ENCODE measurements at regions not wholly inside any gene's neighbourhood (a gene's known extent, or its start where the extent isn't known, plus 50 kb on each side); places are given as distances from the start of the nearest gene placed in this dataset.
A peak's percentile ranks its signal among the peaks of the same experiment; 100 is the strongest.

DNA sequence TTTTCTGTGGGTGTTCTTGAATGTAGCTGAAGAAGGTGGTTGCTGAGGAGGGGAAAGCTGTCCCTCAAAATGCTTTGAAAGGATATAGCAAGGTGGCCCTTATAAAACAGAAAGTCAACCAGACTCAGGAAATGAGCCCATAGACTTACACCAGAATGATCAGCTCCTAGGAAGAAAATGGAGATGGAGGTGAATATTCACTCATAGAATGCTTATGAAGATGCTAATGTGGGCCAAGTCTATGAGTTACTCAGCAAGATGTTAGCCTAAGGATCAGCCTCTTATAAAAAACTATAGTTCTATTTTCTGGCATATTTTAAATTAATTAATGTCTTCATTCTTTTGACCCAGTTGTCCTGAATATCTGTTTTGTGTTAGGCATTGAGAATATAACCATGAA, 1054.0 kb downstream of the AGBL1 start:
- DNase-seq, result no peak

DNA sequence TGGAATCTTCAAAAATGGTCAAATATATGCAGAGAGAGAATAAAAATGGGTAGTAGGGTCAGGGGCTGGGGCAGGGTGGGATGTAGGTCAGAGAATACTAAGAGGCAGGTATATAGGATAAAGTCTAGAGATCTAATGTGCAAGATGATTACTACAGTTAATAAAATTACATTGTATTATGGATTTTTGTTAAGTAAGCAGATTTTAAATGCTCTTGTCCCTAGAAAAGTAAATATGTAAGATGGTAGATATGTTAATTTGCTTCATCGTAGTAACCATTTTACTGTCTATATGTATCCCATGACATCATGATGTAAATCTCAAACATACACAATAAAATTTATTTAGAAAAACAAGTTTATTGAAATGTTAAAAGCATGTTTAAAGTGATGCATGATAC, 1051.4 kb downstream of the AGBL1 start:
- no peak for DNase-seq

DNA sequence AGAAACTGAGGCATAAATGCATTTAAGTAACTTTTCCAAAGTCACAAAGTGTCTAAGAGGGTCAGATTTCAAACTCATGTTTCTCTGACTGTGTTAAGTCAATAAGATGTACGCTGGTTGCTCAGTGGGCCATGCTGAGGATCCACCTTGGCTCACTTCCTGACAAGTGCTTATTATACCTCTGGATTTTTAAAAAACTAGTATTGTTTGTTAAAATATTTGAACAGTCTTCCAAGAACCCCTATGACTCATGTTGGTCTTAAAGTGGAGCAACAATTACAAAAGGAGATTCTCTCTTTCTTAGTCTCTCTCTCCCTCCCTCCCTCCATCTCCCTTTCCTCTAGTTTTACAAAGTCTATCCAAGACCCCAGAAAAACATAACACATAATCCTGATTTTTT, 1050.2 kb downstream of the AGBL1 start:
- DNase-seq, result peak; percentile 28

DNA sequence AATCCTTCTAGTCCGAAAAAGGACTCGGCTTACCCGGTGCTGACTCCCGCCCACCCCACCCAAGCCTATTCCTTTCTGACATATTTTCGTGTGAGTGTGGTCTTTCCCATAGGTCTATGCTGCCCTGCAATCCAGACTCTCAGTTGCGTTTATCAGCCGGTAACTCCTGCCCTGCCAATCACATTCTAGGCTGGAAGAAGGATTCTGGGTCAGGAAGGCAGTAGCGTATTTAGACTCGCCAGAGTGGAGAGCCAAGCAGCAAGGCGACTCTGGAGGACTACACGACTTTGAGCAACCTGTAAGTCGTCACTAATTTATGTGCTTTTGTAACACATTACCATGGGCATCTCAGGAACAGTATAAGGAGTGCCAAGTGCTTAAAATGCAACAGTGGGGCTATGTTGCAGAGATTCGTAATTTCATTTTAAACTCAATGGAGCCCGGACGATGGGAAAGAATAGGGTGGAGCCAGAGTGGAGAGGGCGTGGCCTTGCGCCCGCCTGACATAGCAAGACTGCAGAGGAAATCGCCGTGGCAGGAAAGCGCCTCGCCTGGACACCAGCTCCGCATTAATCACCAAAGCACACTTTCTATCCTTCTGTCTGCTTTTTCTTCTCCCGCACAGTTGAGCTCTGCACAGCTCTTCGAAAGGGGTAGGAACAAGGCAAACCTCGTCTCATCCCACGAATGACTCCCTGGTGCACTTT, 1044.2 kb downstream of the AGBL1 start:
- no peak for DNase-seq

DNA sequence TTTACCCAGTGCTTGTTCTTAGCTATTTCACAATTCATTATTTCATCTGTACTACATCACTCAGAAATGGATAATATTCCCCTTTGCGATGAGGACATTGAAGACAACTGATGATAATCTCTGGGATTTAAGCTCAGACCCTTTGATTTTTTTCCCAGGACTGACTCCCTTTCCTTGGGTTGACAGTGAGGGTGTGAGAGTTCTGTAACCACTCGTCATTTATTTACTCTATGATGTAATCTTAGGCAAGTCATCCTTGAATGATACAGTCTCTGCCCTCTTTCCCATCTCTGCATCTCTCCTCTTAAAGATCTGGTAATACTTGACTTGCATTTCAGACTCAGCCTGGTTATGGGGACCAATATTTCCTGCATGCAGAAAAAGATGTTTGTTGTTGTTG, 1041.7 kb downstream of the AGBL1 start:
- DNase-seq, result no peak

DNA sequence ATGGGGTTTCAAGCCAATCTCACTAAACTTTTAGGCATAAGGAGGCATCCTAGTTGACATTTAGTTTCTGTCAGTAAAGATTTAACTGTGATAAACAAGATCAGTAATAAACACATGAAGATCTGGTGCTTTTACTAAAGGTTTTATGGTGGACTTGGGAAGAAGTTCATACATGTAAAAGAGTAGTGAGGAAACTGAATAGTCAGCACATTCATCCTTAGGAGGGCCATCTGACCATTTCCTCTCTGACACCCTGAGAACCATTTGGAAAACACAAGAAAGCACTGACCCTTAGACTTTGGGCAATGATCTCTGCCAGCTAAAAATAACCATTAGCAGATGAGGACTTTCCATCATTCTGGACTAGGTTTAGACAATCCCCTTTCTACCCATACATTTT, 1040.9 kb downstream of the AGBL1 start:
- DNase-seq, result no peak

DNA sequence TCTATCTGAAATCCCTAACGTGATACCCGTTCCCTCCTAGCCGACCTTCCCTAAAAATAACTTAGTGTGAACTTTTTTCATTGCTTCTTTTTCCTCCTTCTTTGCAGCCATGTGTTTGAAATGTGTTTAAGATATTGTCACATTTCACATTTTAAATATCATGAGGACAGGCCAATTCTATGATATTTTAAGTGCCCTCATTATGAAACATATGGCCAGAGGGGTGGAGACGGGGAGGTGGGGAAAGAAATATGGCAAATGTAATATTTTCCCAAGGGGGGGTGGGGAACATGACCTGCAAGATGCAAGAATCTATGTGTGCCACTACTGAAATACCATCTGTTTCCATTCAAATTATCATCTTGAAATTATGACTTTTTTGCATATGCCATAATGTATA, 1039.2 kb downstream of the AGBL1 start:
- no peak for DNase-seq

DNA sequence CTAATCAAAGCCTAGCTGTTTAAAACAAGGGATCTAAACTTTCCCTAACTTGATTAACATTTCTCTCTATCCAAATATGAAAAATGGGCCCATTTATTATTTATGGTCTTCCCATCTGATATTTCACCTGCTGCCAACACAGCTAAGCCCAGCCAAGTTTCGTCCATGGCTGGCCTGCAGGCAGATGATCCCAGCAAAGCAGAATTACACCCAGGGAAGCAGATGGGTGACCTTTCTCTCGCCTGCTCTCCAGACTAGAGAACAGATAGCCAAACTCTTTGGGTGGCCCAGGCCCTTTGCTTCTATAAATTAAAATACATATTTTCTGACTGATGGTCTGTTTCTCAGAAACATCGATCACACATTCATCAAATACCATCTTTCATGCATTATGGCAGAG, 1038.8 kb downstream of the AGBL1 start:
- no peak for DNase-seq

DNA sequence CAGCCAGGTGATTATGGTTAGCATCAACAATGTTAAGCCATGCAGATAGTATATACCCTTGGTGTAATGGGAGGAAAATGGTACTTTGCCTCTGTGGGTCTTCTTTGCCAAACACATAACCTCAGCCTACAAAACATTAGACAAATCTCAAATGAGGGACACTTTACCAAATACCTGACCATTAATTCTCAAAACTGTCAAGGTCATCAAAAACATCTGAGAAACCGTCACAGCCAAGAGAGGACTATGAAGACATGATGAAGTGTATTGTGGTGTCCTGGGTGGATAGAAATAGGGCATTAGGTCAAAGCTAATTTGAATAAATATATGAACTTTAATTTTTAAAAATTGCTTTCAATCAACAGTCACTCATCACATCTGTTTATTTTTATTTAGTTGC, 1036.1 kb downstream of the AGBL1 start:
- no peak for DNase-seq

DNA sequence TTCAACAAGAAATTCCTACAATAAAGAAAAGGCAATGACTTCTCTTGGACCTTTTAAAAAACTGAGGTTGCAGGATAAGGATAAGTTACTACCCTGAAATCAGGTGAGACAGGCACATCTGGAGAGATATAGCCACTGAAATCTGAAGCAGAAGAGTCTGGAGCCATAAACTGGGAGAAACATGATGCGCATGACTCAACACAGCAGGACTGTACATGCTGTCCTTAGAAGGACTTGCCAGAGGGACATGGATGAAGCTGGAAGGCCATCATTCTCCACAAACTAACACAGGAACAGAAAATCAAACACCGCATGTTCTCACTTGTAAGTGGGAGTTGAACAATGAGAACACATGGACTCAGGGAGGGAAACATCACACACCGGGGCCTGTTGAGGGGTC, 1020.2 kb downstream of the AGBL1 start:
- no peak for DNase-seq

DNA sequence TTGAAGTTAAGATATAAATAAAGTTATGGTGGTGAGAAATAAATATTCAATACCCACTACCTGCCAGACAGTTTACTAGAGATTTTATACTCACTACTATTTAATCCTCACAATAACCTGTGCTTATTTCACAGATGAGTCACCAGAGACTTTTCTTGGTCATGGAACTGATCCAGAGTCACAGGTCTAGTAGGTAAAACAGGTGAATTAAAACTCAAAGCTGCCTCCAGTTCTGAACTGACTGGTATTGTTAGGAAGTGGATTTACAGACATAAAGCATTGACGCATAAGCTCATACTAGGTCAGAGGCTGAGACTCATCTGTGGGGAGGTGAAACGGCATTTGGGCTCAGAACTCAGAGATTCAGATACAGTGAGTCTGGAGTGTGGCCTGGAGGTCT, 1009.9 kb downstream of the AGBL1 start:
- no peak for DNase-seq

DNA sequence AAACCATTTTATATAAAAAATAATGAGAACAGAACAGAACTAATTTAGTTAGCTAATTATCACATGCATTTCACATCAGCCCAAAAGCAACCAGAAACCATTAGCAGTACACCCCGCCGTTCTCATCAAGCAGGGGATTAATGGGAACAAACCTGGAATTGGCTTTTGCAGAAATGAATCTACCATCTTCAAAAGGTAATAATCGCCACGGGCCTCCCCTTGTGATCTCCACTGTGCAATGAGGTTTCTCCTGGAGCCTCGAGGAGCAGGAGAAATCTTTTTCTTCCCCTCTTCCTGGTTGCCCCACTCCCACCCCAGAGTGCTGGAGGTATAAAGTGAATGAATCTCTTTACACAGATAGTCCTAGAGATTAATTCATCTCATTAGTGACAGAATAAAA, 1003.5 kb downstream of the AGBL1 start:
- no peak for DNase-seq

DNA sequence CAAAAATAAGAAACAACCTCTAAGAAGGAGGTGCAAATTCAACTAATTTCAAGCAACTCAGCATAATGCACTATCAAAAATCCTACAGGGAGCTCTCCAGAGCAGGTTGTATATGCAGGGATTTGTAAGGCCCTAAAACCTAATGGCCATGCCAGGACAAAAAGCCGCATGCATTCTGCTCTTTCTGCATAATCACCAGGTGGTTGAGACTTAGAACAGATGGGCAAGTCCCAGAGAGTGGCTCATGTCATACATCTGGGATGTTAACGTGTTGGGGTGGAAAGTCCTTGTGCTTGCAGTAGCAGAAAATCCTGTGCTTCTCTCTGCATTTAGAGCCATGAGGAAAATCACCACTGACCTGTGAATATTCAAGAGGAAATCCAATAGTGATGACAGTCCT, 1002.9 kb downstream of the AGBL1 start:
- DNase-seq, result no peak

DNA sequence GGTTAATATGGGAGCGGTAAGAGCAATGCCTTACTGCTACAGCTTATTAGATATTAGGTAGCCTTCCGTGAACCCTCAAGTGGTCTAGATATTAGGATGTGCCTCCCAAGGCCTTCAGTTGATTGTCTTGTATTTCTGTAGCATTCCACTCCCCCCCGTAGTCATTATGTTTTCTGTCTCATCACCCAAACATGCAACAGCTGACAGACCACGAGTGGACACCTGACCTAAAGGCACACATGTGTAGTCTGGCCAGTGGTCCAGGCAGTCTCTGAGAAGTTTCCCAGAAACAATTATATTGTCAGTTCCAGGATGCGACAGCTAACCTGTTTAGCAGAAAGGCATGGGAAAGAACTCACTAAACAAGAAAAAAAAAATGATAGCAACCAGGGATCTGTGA, 1000.9 kb downstream of the AGBL1 start:
- no peak for DNase-seq

Measured in NCI-H226 (cell line).